ENCODE measurements at regions not wholly inside any gene's neighbourhood (a gene's known extent, or its start where the extent isn't known, plus 50 kb on each side); places are given as distances from the start of the nearest gene placed in this dataset.

DNA sequence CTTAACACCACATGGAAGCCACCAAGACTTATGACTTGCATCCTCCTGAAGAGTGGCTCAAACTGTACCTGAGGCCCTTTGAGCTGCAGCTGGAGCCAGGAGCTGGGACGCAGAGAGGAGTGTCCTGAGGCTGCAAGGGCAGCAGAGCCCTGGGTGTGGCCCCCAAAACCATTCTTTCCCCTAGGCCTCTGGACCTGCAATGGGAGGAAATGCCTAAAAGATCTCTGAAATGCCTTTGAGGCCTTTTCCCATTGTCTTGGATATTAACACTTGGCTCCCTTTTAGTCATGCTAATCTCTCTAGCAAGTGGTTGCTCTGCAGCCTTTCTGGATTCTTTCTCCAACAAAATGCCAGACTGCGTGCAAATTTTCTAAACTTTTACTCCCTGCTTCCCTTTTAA is 156.1 kb downstream of the SLC38A4 start:
- TF ChIP-seq, protein P1, sequence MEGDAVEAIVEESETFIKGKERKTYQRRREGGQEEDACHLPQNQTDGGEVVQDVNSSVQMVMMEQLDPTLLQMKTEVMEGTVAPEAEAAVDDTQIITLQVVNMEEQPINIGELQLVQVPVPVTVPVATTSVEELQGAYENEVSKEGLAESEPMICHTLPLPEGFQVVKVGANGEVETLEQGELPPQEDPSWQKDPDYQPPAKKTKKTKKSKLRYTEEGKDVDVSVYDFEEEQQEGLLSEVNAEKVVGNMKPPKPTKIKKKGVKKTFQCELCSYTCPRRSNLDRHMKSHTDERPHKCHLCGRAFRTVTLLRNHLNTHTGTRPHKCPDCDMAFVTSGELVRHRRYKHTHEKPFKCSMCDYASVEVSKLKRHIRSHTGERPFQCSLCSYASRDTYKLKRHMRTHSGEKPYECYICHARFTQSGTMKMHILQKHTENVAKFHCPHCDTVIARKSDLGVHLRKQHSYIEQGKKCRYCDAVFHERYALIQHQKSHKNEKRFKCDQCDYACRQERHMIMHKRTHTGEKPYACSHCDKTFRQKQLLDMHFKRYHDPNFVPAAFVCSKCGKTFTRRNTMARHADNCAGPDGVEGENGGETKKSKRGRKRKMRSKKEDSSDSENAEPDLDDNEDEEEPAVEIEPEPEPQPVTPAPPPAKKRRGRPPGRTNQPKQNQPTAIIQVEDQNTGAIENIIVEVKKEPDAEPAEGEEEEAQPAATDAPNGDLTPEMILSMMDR (IDR thresholded peaks at IDR 0.05), result no peak
- TF ChIP-seq POLR2A (IDR thresholded peaks at IDR 0.05), result no peak

All from vagina (tissue), 2 donors.